HCT116 (cell line): ENCODE measurements at regions not wholly inside any gene's neighbourhood (a gene's known extent, or its start where the extent isn't known, plus 50 kb on each side); places are given as distances from the start of the nearest gene placed in this dataset.

Experiments
- ATAC-seq: fragments of 200-7000 bp; cut with Tn5 transposase; 2 replicates; pipeline ENCODE4 v1.9.1; 2020; ENCODE audit warnings: mild to moderate bottlenecking, moderate library complexity
- BruUV-seq: library from RNA; stranded (reverse); fragments of 400-500 nt; replicated peaks from 2 replicates; lab custom pipeline; 2021; lab: Mats Ljungman, UMichigan
- CTCF ChIA-PET: fragments of 300-600 bp; sonication (Branson Sonifier 250); formaldehyde crosslinking; loops from one replicate; lab custom pipeline; 2021; ENCODE audit warnings: antibody characterized with exemption; lab: Charles Lee
- POLR2A ChIA-PET: fragments of 300-600, 350-600 bp; sonication (Branson Sonifier 250); formaldehyde crosslinking; loops from one replicate; lab custom pipeline; 2021; ENCODE audit warnings: antibody characterized with exemption; lab: Charles Lee
- RAD21 ChIA-PET, 2 experiments: fragments of 300-600 bp; sonication (Branson Sonifier 250); formaldehyde crosslinking; loops; one replicate each; lab custom pipeline; 2023; ENCODE audit warnings: low total read pairs in 2 of 2; ENCODE audit not compliant: uncharacterized antibody in 2 of 2, unreplicated experiment in 2 of 2, low non-redundant PET in 1 of 2; lab: Charles Lee
- DNase-seq: peaks from one replicate; pipeline ENCODE4 v3.0.0-alpha.2; 2010; ENCODE audit warnings: low read depth, low spot score
- H2AFZ ChIP-seq: fragments of 200-600 bp; shearing (Covaris generic), sonication (generic); 2 replicates; pipeline ENCODE4 v1.6.1; 2017; ENCODE audit warnings: low read depth, mixed run types, mixed read lengths, antibody characterized with exemption, low read length; ENCODE audit not compliant: poor library complexity, severe bottlenecking
- H3K27ac ChIP-seq: 2 replicates; pipeline ENCODE4 v1.5.1; 2012; ENCODE audit warnings: low read depth, low read length
- H3K27me3 ChIP-seq: fragments of 200-600 bp; sonication (generic); 2 replicates; pipeline ENCODE4 v1.6.1; 2016; ENCODE audit warnings: mixed run types, low read length, mixed read lengths; ENCODE audit not compliant: insufficient read depth
- H3K36me3 ChIP-seq, 2 experiments: fragments of 200-500 bp in 1 of 2; fragments of 200-600 bp in 1 of 2; sonication (Bioruptor generic) in 1 of 2; sonication (generic) in 1 of 2; 2 replicates each; pipeline versions ENCODE4 v1.5.1 to v1.6.1; 2014 to 2016; ENCODE audit warnings: low read length in 2 of 2, inconsistent platforms in 1 of 2, mixed read lengths in 1 of 2, mixed run types in 1 of 2; ENCODE audit not compliant: insufficient read depth in 2 of 2, control insufficient read depth in 1 of 2
- H3K4me1 ChIP-seq, 2 experiments: fragments of 200-600 bp in 1 of 2; sonication (generic) in 1 of 2; 2 replicates each; pipeline versions ENCODE4 v1.5.1 to v1.6.1; 2012 to 2017; ENCODE audit warnings: low read length in 2 of 2, inconsistent platforms in 1 of 2, mild to moderate bottlenecking in 1 of 2, mixed read lengths in 1 of 2, mixed run types in 1 of 2, moderate library complexity in 1 of 2; ENCODE audit not compliant: insufficient read depth in 2 of 2, control insufficient read depth in 1 of 2
- H3K4me2 ChIP-seq: fragments of 200-600 bp; sonication (generic); 2 replicates; pipeline ENCODE4 v1.6.1; 2017; ENCODE audit warnings: mixed run types, low read length, mixed read lengths
- H3K4me3 ChIP-seq, 2 experiments: fragments of 200-600 bp in 1 of 2; sonication (generic) in 1 of 2; replicated peaks in 1 of 2; 2 replicates each; pipeline ENCODE4 v1.5.1; 2011 to 2016; ENCODE audit warnings: low read length in 2 of 2, control low read depth in 1 of 2, low read depth in 1 of 2, mild to moderate bottlenecking in 1 of 2, mixed read lengths in 1 of 2, mixed run types in 1 of 2
- H3K79me2 ChIP-seq: fragments of 200-600 bp; sonication (generic); 2 replicates; pipeline ENCODE4 v1.6.1; 2017; ENCODE audit warnings: mild to moderate bottlenecking, mixed run types, low read length, moderate library complexity, mixed read lengths; ENCODE audit not compliant: insufficient read depth
- H3K9ac ChIP-seq: fragments of 200-600 bp; sonication (generic); 2 replicates; pipeline ENCODE4 v1.6.1; 2016; ENCODE audit warnings: low read length, mixed read lengths
- H3K9me2 ChIP-seq: fragments of 200-600 bp; sonication (generic), shearing (Covaris generic); 2 replicates; pipeline ENCODE4 v1.6.1; 2017; ENCODE audit warnings: mixed run types, mild to moderate bottlenecking, moderate library complexity; ENCODE audit not compliant: insufficient read depth
- H3K9me3 ChIP-seq, 2 experiments: fragments of 200-500 bp in 1 of 2; fragments of 200-600 bp in 1 of 2; sonication (Bioruptor generic) in 1 of 2; sonication (generic) in 1 of 2; 2 replicates each; pipeline ENCODE4 v1.6.1; 2014 to 2017; ENCODE audit warnings: low read length in 2 of 2, mixed read lengths in 2 of 2, inconsistent platforms in 1 of 2, low read depth in 1 of 2, mild to moderate bottlenecking in 1 of 2, mixed run types in 1 of 2, moderate library complexity in 1 of 2; ENCODE audit not compliant: control insufficient read depth in 1 of 2, insufficient read depth in 1 of 2
- H4K20me1 ChIP-seq: fragments of 200-600 bp; sonication (generic), shearing (Covaris generic); 2 replicates; pipeline ENCODE4 v1.6.1; 2017; ENCODE audit warnings: mixed run types, mild to moderate bottlenecking, moderate library complexity; ENCODE audit not compliant: insufficient read depth
- CBX3 ChIP-seq: IDR thresholded peaks from 2 replicates; pipeline ENCODE4 v1.6.1; 2012; ENCODE audit warnings: low read depth
- EZH2 ChIP-seq: fragments of 200-600 bp; sonication (generic); IDR thresholded peaks from 2 replicates; pipeline ENCODE4 v1.6.1; 2017; ENCODE audit warnings: antibody characterized with exemption, mixed run types
- JUND ChIP-seq: IDR thresholded peaks from 2 replicates; pipeline ENCODE4 v1.6.1; 2012
- MAX ChIP-seq: IDR thresholded peaks from 2 replicates; pipeline ENCODE4 v1.6.1; 2012
- POLR2AphosphoS5 ChIP-seq: IDR thresholded peaks from 2 replicates; pipeline ENCODE4 v1.6.1; 2011; ENCODE audit warnings: mild to moderate bottlenecking, low read depth, low read length, moderate library complexity
- REST ChIP-seq: IDR thresholded peaks from 2 replicates; pipeline ENCODE4 v1.6.1; 2012; ENCODE audit warnings: low read depth
- SIN3A ChIP-seq: IDR thresholded peaks from 2 replicates; pipeline ENCODE4 v1.6.1; 2012; ENCODE audit warnings: low read depth
- ZBTB33 ChIP-seq: IDR thresholded peaks from 2 replicates; pipeline ENCODE4 v1.6.1; 2011; ENCODE audit warnings: mild to moderate bottlenecking, low read length, moderate library complexity; ENCODE audit not compliant: insufficient replicate concordance; ENCODE audit errors: extremely low read depth
- ZNF274 ChIP-seq: fragments of 200-500 bp; sonication (Bioruptor generic); IDR thresholded peaks from 2 replicates; pipeline ENCODE4 v1.6.1; 2014; ENCODE audit warnings: mild to moderate bottlenecking, low read depth, low read length, inconsistent platforms
- intact Hi-C: fragments of 100-400 bp; cut with micrococcal nuclease; formaldehyde crosslinking; loops from 2 replicates; pipeline ENCODE4 v1.10.0; 2022
- TF ChIP-seq, protein P1 (sequence below), 3 experiments: fragments of 200-600 bp in 1 of 3; sonication (generic) in 1 of 3; IDR thresholded peaks in 2 of 3; conservative IDR thresholded peaks in 1 of 3; 2 replicates each; pipeline ENCODE4 v1.5.1; 2012 to 2017; ENCODE audit warnings: low read depth in 2 of 3, low read length in 2 of 3, antibody characterized with exemption in 1 of 3, borderline replicate concordance in 1 of 3, control low read depth in 1 of 3, mild to moderate bottlenecking in 1 of 3, mixed read lengths in 1 of 3, mixed run types in 1 of 3, moderate library complexity in 1 of 3; ENCODE audit not compliant: insufficient read depth in 1 of 3

- Histone ChIP-seq H3K9ac (no peak overlapping the region), H3K4me1 (no peaks in the 10 kb centered on the region), H3K36me3 (no peaks in the 10 kb centered on the region), H3K9me2 (no peaks in the 10 kb centered on the region), H3K27ac (no peak overlapping the region), H2AFZ (no peak overlapping the region), H3K9me3 (no peaks in the 10 kb centered on the region), H3K27me3 (peaks cover 59% of the 10 kb centered on the region), H3K4me2 (no peak overlapping the region), H4K20me1 (no peaks in the 10 kb centered on the region), H3K4me3 (no peak overlapping the region), H3K79me2 (no peaks in the 10 kb centered on the region)
- BruUV-seq: no TSS peak
- ATAC-seq: no peak
- intact Hi-C loops: no loop called here
- RAD21 ChIA-PET: no interaction called here
- TF ChIP-seq SIN3A: no peak
- TF ChIP-seq REST: no peak
- no peak for TF ChIP-seq ZNF274
- TF ChIP-seq CBX3: no peak
- no peak for TF ChIP-seq EZH2
- TF ChIP-seq, protein P1, sequence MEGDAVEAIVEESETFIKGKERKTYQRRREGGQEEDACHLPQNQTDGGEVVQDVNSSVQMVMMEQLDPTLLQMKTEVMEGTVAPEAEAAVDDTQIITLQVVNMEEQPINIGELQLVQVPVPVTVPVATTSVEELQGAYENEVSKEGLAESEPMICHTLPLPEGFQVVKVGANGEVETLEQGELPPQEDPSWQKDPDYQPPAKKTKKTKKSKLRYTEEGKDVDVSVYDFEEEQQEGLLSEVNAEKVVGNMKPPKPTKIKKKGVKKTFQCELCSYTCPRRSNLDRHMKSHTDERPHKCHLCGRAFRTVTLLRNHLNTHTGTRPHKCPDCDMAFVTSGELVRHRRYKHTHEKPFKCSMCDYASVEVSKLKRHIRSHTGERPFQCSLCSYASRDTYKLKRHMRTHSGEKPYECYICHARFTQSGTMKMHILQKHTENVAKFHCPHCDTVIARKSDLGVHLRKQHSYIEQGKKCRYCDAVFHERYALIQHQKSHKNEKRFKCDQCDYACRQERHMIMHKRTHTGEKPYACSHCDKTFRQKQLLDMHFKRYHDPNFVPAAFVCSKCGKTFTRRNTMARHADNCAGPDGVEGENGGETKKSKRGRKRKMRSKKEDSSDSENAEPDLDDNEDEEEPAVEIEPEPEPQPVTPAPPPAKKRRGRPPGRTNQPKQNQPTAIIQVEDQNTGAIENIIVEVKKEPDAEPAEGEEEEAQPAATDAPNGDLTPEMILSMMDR (IDR thresholded peaks at IDR 0.05 in 2 of 3, conservative IDR thresholded peaks at IDR 0.05 in 1 of 3; ENCODE audit: borderline replicate concordance in 1 of 3, insufficient read depth in 1 of 3, low read depth in 2 of 3, low read length in 2 of 3): no peak
- TF ChIP-seq POLR2AphosphoS5: no peak
- no peak for TF ChIP-seq ZBTB33
- TF ChIP-seq JUND: no peak
- TF ChIP-seq MAX: no peak
- CTCF ChIA-PET: no interaction called here
- no peak for DNase-seq
- POLR2A ChIA-PET: no interaction called here
Measured at GRCh38 chr2:217248312-217248935, 388.6 kb upstream of the TNP1 start.
